ENCODE measurements at regions not wholly inside any gene's neighbourhood (a gene's known extent, or its start where the extent isn't known, plus 50 kb on each side); places are given as distances from the start of the nearest gene placed in this dataset.

DNA sequence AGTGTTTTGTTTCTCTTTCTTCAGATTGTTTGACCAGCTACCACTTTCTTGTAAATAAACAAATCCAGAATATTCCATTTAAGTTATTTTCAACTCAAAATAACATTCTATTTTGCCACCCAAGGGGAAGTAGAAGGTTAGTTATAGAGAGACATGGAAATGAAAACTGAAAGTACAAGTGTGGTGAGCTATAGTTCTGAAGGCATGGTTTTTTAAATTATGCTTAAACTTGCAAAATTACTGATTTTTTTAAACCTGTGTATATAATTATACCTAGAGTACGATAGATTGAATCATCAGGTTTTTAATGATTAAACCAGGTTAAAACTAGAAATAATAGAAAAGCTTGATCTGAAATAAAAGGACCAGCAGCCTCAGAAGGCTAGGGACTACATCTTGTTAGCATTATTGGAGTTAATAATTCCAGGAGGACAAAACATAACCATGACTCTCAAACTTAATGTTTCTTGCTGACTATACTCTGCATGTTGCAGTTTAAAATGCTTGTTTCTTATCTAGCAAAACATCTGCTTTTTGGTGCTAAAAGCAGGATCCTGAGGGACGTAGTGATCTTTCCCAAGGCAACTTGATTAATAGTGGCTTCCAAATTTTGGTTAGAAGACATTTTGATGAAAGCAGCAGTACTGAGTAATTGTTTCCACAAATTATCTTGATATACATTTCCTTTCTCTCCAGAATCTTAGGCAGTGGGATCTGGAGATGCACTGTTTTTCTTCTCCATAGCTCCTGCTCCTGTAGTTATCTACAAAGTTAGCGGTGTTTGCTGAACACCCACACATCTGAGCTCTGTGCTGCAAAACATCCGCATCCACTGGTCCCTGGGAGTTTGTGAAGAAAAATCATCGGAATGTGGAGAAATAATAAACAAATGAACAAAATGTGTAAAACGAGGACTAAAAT lies 327.2 kb upstream of the PKDCC start:
- Mint-ChIP-seq H3K27me3 (ENCODE audit: low read depth) (peaks cover 3% of the 10 kb centered on the region), H3K4me3 (ENCODE audit: unreplicated experiment) (peak overlapping the region; percentile 3), H3K9me3 (ENCODE audit: low read depth) (no peaks in the 10 kb centered on the region), H3K4me1 (ENCODE audit: low read depth) (peaks cover 27% of the 10 kb centered on the region), H3K27ac (ENCODE audit: unreplicated experiment) (no peak overlapping the region), H3K36me3 (ENCODE audit: low read depth) (no peaks in the 10 kb centered on the region)
- no peak for DNase-seq (ENCODE audit: low spot score)
- TF ChIP-seq, protein P1, sequence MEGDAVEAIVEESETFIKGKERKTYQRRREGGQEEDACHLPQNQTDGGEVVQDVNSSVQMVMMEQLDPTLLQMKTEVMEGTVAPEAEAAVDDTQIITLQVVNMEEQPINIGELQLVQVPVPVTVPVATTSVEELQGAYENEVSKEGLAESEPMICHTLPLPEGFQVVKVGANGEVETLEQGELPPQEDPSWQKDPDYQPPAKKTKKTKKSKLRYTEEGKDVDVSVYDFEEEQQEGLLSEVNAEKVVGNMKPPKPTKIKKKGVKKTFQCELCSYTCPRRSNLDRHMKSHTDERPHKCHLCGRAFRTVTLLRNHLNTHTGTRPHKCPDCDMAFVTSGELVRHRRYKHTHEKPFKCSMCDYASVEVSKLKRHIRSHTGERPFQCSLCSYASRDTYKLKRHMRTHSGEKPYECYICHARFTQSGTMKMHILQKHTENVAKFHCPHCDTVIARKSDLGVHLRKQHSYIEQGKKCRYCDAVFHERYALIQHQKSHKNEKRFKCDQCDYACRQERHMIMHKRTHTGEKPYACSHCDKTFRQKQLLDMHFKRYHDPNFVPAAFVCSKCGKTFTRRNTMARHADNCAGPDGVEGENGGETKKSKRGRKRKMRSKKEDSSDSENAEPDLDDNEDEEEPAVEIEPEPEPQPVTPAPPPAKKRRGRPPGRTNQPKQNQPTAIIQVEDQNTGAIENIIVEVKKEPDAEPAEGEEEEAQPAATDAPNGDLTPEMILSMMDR (IDR thresholded peaks at IDR 0.05) = no peak

DNA sequence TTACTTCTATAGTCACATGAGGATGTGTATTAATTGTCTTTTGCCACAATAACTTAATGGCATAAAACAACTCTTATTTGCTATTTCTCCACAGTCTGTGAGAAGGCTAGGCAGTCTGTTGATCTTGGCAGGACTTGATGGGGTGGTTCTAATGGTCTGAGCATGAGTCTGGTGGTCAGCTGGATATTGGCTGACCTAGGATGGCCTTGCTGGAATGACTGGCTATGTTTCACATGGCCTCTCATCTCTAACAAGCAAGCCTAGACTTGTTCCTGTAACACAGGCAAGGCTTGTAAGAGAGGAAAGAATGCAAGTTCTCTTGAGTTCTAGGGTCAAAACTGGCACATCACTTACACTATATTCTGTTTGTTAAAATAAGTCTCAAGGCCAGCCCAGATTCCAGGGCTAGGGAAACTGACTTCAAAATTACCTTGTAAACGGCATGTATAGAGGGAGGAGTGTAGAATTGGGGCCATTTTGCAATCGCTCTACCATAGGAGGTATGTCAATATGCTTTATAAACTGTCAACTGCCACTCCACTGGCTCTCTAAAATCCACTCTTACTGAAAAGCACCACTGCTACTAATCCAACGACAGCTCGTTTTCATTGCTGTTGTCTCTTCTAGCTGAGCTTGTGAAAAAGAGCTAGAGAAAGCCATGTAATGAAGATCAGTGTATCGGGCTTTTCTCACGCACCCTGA lies 325.0 kb upstream of the PKDCC start:
- no peaks in the 10 kb centered on the region for H3K36me3 Mint-ChIP-seq (ENCODE audit: low read depth)
- no peak overlapping the region for H3K4me3 Mint-ChIP-seq (ENCODE audit: unreplicated experiment)
- DNase-seq (ENCODE audit: low spot score) = no peak
- H3K27ac Mint-ChIP-seq (ENCODE audit: unreplicated experiment) = no peak overlapping the region
- no peaks in the 10 kb centered on the region for H3K9me3 Mint-ChIP-seq (ENCODE audit: low read depth)
- TF ChIP-seq, protein P1 (IDR thresholded peaks at IDR 0.05) = no peak
- H3K4me1 Mint-ChIP-seq (ENCODE audit: low read depth) = peaks cover 23% of the 10 kb centered on the region
- no peaks in the 10 kb centered on the region for H3K27me3 Mint-ChIP-seq (ENCODE audit: low read depth)

DNA sequence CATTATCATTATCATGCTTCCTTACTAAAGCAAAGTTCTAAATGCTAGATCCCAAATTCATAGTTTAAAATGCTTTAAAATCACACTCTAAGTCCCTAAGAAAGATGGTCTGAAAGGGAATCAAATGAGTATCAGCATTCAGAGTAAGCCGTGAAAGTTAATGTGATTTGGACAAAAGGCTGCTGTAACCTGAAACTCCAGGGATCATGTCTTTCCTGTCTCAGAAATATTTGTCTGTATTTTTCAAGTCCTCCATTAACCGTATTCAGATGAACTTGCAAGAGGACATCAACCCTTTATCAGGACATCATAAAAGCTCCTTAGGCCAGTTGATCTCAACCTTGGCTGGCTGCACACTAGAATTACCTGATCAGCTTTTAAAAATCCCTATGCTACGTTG lies 324.3 kb upstream of the PKDCC start:
- peaks cover 23% of the 10 kb centered on the region for H3K4me1 Mint-ChIP-seq (ENCODE audit: low read depth)
- no peak overlapping the region for H3K27ac Mint-ChIP-seq (ENCODE audit: unreplicated experiment)
- DNase-seq (ENCODE audit: low spot score) = no peak
- no peak overlapping the region for H3K4me3 Mint-ChIP-seq (ENCODE audit: unreplicated experiment)
- H3K9me3 Mint-ChIP-seq (ENCODE audit: low read depth) = no peaks in the 10 kb centered on the region
- TF ChIP-seq, protein P1 (IDR thresholded peaks at IDR 0.05) = no peak
- H3K27me3 Mint-ChIP-seq (ENCODE audit: low read depth) = peaks cover 4% of the 10 kb centered on the region
- no peaks in the 10 kb centered on the region for H3K36me3 Mint-ChIP-seq (ENCODE audit: low read depth)

DNA sequence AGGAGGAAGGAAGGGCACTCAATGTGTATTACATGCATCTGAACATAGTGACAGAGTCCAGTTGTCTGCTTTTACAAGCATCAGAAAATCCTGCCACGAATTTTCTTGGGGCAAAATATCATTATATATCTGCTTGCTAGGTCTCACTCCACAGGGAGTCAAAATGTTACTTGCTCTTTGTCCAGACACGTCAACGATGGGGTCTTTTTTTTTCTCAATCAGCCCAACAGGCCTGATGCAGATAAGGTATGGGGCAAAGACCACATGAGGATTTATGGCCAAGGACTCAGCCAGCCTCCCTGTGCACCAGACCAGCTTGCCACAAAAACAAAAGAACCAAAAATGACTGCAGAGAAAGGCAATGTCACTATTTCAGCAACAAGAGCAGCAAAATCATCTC lies 323.4 kb upstream of the PKDCC start:
- Mint-ChIP-seq H3K9me3 (ENCODE audit: low read depth) (no peaks in the 10 kb centered on the region), H3K36me3 (ENCODE audit: low read depth) (no peaks in the 10 kb centered on the region), H3K27ac (ENCODE audit: unreplicated experiment) (no peak overlapping the region), H3K4me3 (ENCODE audit: unreplicated experiment) (no peak overlapping the region), H3K4me1 (ENCODE audit: low read depth) (peaks cover 23% of the 10 kb centered on the region), H3K27me3 (ENCODE audit: low read depth) (peaks cover 6% of the 10 kb centered on the region)
- no peak for DNase-seq (ENCODE audit: low spot score)
- TF ChIP-seq, protein P1 (IDR thresholded peaks at IDR 0.05) = no peak

DNA sequence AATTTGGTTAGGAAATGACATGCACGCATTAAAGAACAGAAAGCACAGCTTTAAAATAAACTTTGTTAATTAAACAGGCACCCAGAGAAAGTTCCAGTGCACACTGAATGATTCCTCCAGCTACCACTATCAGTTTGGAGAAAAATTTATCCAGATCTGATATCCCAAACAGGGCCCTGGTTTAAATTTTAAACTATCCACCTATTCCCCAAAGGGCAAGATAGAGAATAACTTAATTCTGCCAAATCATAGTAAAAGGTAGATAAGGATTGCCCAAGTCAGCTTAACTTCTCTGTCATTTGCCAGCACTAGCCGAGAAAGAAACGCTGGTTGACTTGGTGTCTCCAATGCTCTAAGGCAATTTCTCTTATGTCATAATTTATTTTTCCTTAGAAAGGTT lies 321.9 kb upstream of the PKDCC start:
- Mint-ChIP-seq H3K4me1 (ENCODE audit: low read depth) (peaks cover 20% of the 10 kb centered on the region), H3K27ac (ENCODE audit: unreplicated experiment) (no peak overlapping the region), H3K36me3 (ENCODE audit: low read depth) (no peaks in the 10 kb centered on the region), H3K4me3 (ENCODE audit: unreplicated experiment) (no peak overlapping the region), H3K9me3 (ENCODE audit: low read depth) (no peaks in the 10 kb centered on the region), H3K27me3 (ENCODE audit: low read depth) (peaks cover 13% of the 10 kb centered on the region)
- TF ChIP-seq, protein P1 (IDR thresholded peaks at IDR 0.05) = no peak
- DNase-seq (ENCODE audit: low spot score) = no peak

Data from chondrocyte (in vitro differentiated cells).